ENCODE measurements at regions not wholly inside any gene's neighbourhood (a gene's known extent, or its start where the extent isn't known, plus 50 kb on each side); places are given as distances from the start of the nearest gene placed in this dataset.
"Not testable (repeated sequence)": the region's sequence is repeated elsewhere in the genome, so short reads cannot be mapped to it uniquely, and the experiment has no call there.

GRCh38 chr12:100083308-100083707, 59.4 kb downstream of the BLTP3B start:
- no peak for DNase-seq
- Mint-ChIP-seq H3K4me1 (no peaks in the 10 kb centered on the region), H3K4me3 (no peak overlapping the region), H3K27me3 (no peaks in the 10 kb centered on the region), H3K9me3 (peaks cover 21% of the 10 kb centered on the region), H3K36me3 (ENCODE audit: low read depth) (peaks cover 50% of the 10 kb centered on the region), H3K27ac (no peak overlapping the region)
- CTCF ChIA-PET = no interaction called here
- POLR2A ChIA-PET = no interaction called here

DNA sequence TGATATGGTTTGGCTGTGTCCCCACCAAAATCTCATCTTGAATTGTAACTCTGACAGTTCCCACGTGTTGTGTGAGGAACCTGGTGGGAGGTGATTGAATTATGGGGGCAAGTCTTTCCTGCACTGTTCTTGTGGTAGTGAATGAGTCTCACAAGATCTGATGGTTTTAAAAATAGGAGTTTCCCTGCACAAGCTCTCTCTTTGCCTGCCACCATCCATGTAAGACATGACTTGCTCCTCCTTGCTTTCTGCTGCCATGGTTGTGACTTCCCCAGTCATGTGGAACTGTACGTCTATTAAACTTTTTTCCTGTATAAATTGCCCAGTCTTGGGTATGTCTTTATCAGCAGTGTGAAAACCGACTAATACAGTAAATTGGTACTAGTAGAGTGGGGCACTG, 63.9 kb downstream of the BLTP3B start:
- CTCF ChIA-PET, H3K27ac Mint-ChIP-seq, H3K27me3 Mint-ChIP-seq, H3K4me1 Mint-ChIP-seq, DNase-seq, POLR2A ChIA-PET, H3K4me3 Mint-ChIP-seq: not testable (repeated sequence)
- Mint-ChIP-seq H3K9me3 (peaks cover 21% of the 10 kb centered on the region), H3K36me3 (ENCODE audit: low read depth) (peaks cover 56% of the 10 kb centered on the region)

DNA sequence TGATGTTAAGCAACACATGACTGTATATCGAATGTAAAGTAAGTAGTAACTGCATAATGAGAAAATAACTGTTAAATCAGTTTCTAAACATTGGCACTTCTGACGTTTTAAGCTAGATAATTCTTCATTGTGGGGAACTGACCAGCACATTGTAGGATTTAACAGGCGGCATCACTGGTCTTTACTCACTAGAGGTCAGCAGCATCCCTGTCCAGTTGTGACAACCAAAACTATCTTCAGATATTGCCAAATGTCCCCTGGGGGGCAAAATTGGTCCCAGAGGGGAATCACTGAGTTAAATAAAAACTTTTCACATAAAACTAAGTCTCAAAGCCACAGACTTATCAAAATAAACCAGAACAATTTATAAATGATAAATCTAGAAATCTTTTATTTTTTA, 65.3 kb downstream of the BLTP3B start:
- H3K4me1 Mint-ChIP-seq = no peaks in the 10 kb centered on the region
- H3K9me3 Mint-ChIP-seq = peaks cover 19% of the 10 kb centered on the region
- H3K27ac Mint-ChIP-seq = no peak overlapping the region
- H3K4me3 Mint-ChIP-seq = no peak overlapping the region
- POLR2A ChIA-PET = no interaction called here
- no peak for DNase-seq
- CTCF ChIA-PET = no interaction called here
- no peaks in the 10 kb centered on the region for H3K27me3 Mint-ChIP-seq
- peaks cover 52% of the 10 kb centered on the region for H3K36me3 Mint-ChIP-seq (ENCODE audit: low read depth)

DNA sequence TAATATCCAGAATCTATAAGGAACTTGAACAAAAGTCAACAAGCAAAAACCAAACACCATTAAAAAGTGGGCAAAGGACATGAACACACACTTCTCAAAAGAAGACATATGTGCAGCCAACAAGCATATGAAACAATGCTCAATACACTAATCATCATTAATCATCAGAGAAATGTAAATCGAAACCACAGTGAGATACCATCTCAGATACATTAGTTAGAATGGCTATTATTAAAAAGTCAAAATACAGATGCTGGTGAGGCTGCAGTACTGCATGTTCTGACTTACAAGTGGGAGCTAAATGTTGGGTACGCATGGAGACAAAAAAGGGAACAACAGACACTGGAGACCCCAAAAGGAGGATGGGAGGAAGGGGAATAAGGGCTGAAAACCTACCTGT, 67.1 kb downstream of the BLTP3B start:
- Mint-ChIP-seq H3K9me3 (peaks cover 11% of the 10 kb centered on the region), H3K27me3 (no peaks in the 10 kb centered on the region), H3K4me3 (no peak overlapping the region), H3K4me1 (no peaks in the 10 kb centered on the region), H3K27ac (no peak overlapping the region), H3K36me3 (ENCODE audit: low read depth) (peaks cover 34% of the 10 kb centered on the region)
- ChIA-PET CTCF (interaction anchor here (0.6 kb wide), 1 partner anchor 84 kb away, joined by 3 read pairs; no protein-coding TSS in a partner anchor), POLR2A (no interaction called here)
- no peak for DNase-seq

- POLR2A ChIA-PET = no interaction called here
- CTCF ChIA-PET = no interaction called here
- Mint-ChIP-seq H3K27ac (no peak overlapping the region), H3K36me3 (ENCODE audit: low read depth) (peaks cover 47% of the 10 kb centered on the region), H3K27me3 (no peaks in the 10 kb centered on the region), H3K4me1 (no peaks in the 10 kb centered on the region), H3K9me3 (peaks cover 15% of the 10 kb centered on the region), H3K4me3 (no peak overlapping the region)
- DNase-seq = no peak
Measured at GRCh38 chr12:100069795-100070194, 72.9 kb downstream of the BLTP3B start.

GRCh38 chr12:100068305-100068704, 74.4 kb downstream of the BLTP3B start:
- no peak overlapping the region for H3K4me3 Mint-ChIP-seq
- POLR2A ChIA-PET = no interaction called here
- no peaks in the 10 kb centered on the region for H3K27me3 Mint-ChIP-seq

DNA sequence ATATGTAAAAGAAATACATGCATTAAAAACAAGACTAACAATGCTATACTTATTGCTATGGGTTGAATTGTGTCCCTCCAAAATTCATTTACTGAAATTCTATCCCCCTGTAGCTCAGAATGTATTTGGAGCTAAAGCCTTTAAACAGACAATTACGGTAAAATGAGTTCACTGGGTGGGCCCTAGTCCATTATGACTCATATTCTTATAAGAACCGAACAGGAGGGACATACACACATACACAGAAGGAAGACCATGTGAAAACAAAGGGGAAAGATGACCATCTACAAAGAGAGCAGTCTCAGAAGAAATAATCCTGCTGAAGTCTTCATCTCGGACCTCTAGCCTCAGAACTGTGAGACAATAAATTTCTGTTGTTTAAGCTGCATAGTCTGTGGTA, 77.1 kb upstream of the ANKS1B start:
- POLR2A ChIA-PET = no interaction called here
- CTCF ChIA-PET = interaction anchor here (1.6 kb wide), 1 partner anchor 10 kb away, joined by 6 read pairs; no protein-coding TSS in a partner anchor
- H3K4me1 Mint-ChIP-seq = no peaks in the 10 kb centered on the region
- no peak for DNase-seq
- peaks cover 31% of the 10 kb centered on the region for H3K36me3 Mint-ChIP-seq (ENCODE audit: low read depth)
- peaks cover 10% of the 10 kb centered on the region for H3K9me3 Mint-ChIP-seq
- no peak overlapping the region for H3K27ac Mint-ChIP-seq
- H3K27me3 Mint-ChIP-seq = no peaks in the 10 kb centered on the region
- no peak overlapping the region for H3K4me3 Mint-ChIP-seq

More at GRCh38 chr12:100068305-100068704, 74.4 kb downstream of the BLTP3B start:
- Mint-ChIP-seq H3K9me3 (peaks cover 15% of the 10 kb centered on the region), H3K4me1 (no peaks in the 10 kb centered on the region), H3K27ac (no peak overlapping the region), H3K36me3 (ENCODE audit: low read depth) (peaks cover 47% of the 10 kb centered on the region)
- no peak for DNase-seq
- CTCF ChIA-PET = no interaction called here

- CTCF ChIA-PET = no interaction called here
- Mint-ChIP-seq H3K4me3 (no peak overlapping the region), H3K4me1 (no peaks in the 10 kb centered on the region), H3K9me3 (no peaks in the 10 kb centered on the region), H3K27me3 (no peaks in the 10 kb centered on the region), H3K36me3 (ENCODE audit: low read depth) (peaks cover 15% of the 10 kb centered on the region), H3K27ac (no peak overlapping the region)
- no peak for DNase-seq
- POLR2A ChIA-PET = no interaction called here
Measured at GRCh38 chr12:100058482-100059029, 73.8 kb upstream of the ANKS1B start.

- H3K4me3 Mint-ChIP-seq, DNase-seq, H3K27me3 Mint-ChIP-seq, H3K27ac Mint-ChIP-seq, H3K4me1 Mint-ChIP-seq, CTCF ChIA-PET, POLR2A ChIA-PET, H3K9me3 Mint-ChIP-seq: not testable (repeated sequence)
- H3K36me3 Mint-ChIP-seq (ENCODE audit: low read depth) = peaks cover 63% of the 10 kb centered on the region
Measured at GRCh38 chr12:100046202-100046601, 61.5 kb upstream of the ANKS1B start.

DNA sequence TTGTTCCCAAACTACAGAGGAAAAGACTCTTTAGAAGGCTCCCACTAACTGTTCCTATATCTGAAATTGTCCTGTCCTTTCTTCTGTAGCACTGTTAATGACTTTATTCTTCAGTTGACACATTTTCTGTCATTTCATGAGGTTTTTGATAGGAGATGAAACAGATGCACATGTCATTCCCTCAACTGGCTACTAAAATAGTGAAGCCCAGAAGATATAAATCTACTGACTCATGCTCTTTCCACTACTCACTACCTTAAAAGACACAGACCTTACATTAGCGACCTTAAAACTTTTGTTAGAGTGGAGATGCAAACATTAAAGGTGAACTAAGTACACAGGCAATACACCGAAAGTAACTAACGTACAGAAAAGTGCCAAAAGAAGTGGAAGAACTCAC, 59.5 kb upstream of the ANKS1B start:
- DNase-seq = no peak
- no peaks in the 10 kb centered on the region for H3K4me1 Mint-ChIP-seq
- H3K27me3 Mint-ChIP-seq = no peaks in the 10 kb centered on the region
- CTCF ChIA-PET = no interaction called here
- POLR2A ChIA-PET = no interaction called here
- H3K27ac Mint-ChIP-seq = no peak overlapping the region
- no peak overlapping the region for H3K4me3 Mint-ChIP-seq
- no peaks in the 10 kb centered on the region for H3K9me3 Mint-ChIP-seq
- peaks cover 67% of the 10 kb centered on the region for H3K36me3 Mint-ChIP-seq (ENCODE audit: low read depth)

GRCh38 chr12:100043631-100044030, 58.9 kb upstream of the ANKS1B start:
- ChIA-PET CTCF (interaction anchor here (1.3 kb wide), 1 partner anchor 12 kb away, joined by 4 read pairs; no protein-coding TSS in a partner anchor), POLR2A (interaction anchor here (0.7 kb wide), 1 partner anchor 423 kb away, joined by 3 read pairs; no protein-coding TSS in a partner anchor)
- H3K27me3 Mint-ChIP-seq = no peaks in the 10 kb centered on the region
- H3K36me3 Mint-ChIP-seq (ENCODE audit: low read depth) = peaks cover 62% of the 10 kb centered on the region
- H3K4me1 Mint-ChIP-seq = no peaks in the 10 kb centered on the region
- H3K27ac Mint-ChIP-seq = no peak overlapping the region
- H3K9me3 Mint-ChIP-seq = no peaks in the 10 kb centered on the region
- no peak for DNase-seq
- H3K4me3 Mint-ChIP-seq = no peak overlapping the region

All from activated CD4-positive, alpha-beta T cell treated with anti-CD3 and anti-CD28 coated beads, Interleukin-2, amount 10 ng/mL, durations not matched to agents 7 days and 5 days (primary cell).